H9 (cell line): ENCODE measurements at regions not wholly inside any gene's neighbourhood (a gene's known extent, or its start where the extent isn't known, plus 50 kb on each side); places are given as distances from the start of the nearest gene placed in this dataset.

Experiments
- DNase-seq: peaks from one replicate; pipeline ENCODE4 v3.0.0-alpha.2; 2017
- H2AFZ ChIP-seq: one replicate; pipeline ENCODE4 v1.6.1; 2013; ENCODE audit warnings: mild to moderate bottlenecking, low read length, control low read depth, moderate library complexity
- H2AK5ac ChIP-seq: 2 replicates; pipeline ENCODE4 v1.6.1; 2013; ENCODE audit warnings: low read length, control low read depth, mixed read lengths; ENCODE audit not compliant: insufficient read length
- H2BK120ac ChIP-seq: one replicate; pipeline ENCODE4 v1.6.1; 2013; ENCODE audit warnings: low read depth, mild to moderate bottlenecking, low read length, control low read depth, inconsistent platforms; ENCODE audit not compliant: poor library complexity, severe bottlenecking
- H2BK12ac ChIP-seq: 2 replicates; pipeline ENCODE4 v1.6.1; 2013; ENCODE audit warnings: low read length, control low read depth, mixed read lengths, low read depth; ENCODE audit not compliant: insufficient read length
- H2BK15ac ChIP-seq: 2 replicates; pipeline ENCODE4 v1.6.1; 2013; ENCODE audit warnings: low read depth, low read length, control low read depth
- H2BK20ac ChIP-seq: one replicate; pipeline ENCODE4 v1.6.1; 2013; ENCODE audit warnings: low read depth, mild to moderate bottlenecking, low read length, control low read depth, inconsistent platforms; ENCODE audit not compliant: poor library complexity, severe bottlenecking
- H2BK5ac ChIP-seq: 2 replicates; pipeline ENCODE4 v1.6.1; 2013; ENCODE audit warnings: low read length, control low read depth, mixed read lengths; ENCODE audit not compliant: insufficient read length
- H3K14ac ChIP-seq: 2 replicates; pipeline ENCODE4 v1.6.1; 2013; ENCODE audit warnings: low read length, control low read depth; ENCODE audit not compliant: insufficient read depth
- H3K18ac ChIP-seq: 2 replicates; pipeline ENCODE4 v1.6.1; 2013; ENCODE audit warnings: low read depth, mild to moderate bottlenecking, mixed read lengths, low read length, control low read depth; ENCODE audit not compliant: insufficient read length
- H3K23ac ChIP-seq: 2 replicates; pipeline ENCODE4 v1.6.1; 2013; ENCODE audit warnings: low read length, control low read depth, mixed read lengths, low read depth; ENCODE audit not compliant: insufficient read length
- H3K23me2 ChIP-seq: 2 replicates; pipeline ENCODE4 v1.6.1; 2013; ENCODE audit warnings: low read depth, mild to moderate bottlenecking, mixed read lengths, low read length, control low read depth; ENCODE audit not compliant: insufficient read length, poor library complexity, severe bottlenecking
- H3K27ac ChIP-seq: 2 replicates; pipeline ENCODE4 v1.5.1; 2013; ENCODE audit warnings: low read length, control low read depth, mixed read lengths, low read depth; ENCODE audit not compliant: insufficient read length
- H3K27me3 ChIP-seq: 2 replicates; pipeline ENCODE4 v1.6.1; 2013; ENCODE audit warnings: low read length, control low read depth, inconsistent platforms; ENCODE audit not compliant: insufficient read depth
- H3K4ac ChIP-seq: 2 replicates; pipeline ENCODE4 v1.6.1; 2013; ENCODE audit warnings: low read depth, mild to moderate bottlenecking, control low read depth, inconsistent platforms, low read length, moderate library complexity
- H3K4me1 ChIP-seq: 2 replicates; pipeline ENCODE4 v1.6.1; 2013; ENCODE audit warnings: low read length, control low read depth, inconsistent platforms; ENCODE audit not compliant: insufficient read depth
- H3K4me2 ChIP-seq: 2 replicates; pipeline ENCODE4 v1.6.1; 2013; ENCODE audit warnings: low read length, control low read depth, mixed read lengths; ENCODE audit not compliant: insufficient read length, insufficient read depth
- H3K56ac ChIP-seq: 2 replicates; pipeline ENCODE4 v1.6.1; 2013; ENCODE audit warnings: low read depth, mild to moderate bottlenecking, mixed read lengths, low read length, control low read depth; ENCODE audit not compliant: insufficient read length
- H3K79me1 ChIP-seq: 2 replicates; pipeline ENCODE4 v1.6.1; 2013; ENCODE audit warnings: low read depth, mild to moderate bottlenecking, moderate library complexity, low read length, control low read depth, inconsistent platforms; ENCODE audit not compliant: insufficient read depth, poor library complexity, severe bottlenecking
- H3K79me2 ChIP-seq: 2 replicates; pipeline ENCODE4 v1.6.1; 2013; ENCODE audit warnings: low read length, control low read depth, inconsistent platforms; ENCODE audit not compliant: insufficient read depth
- H3K9ac ChIP-seq: 2 replicates; pipeline ENCODE4 v1.6.1; 2013; ENCODE audit warnings: low read length, control low read depth, mixed read lengths; ENCODE audit not compliant: insufficient read length; ENCODE audit errors: extremely low read depth
- H3K9me3 ChIP-seq: one replicate; pipeline ENCODE4 v1.6.1; 2013; ENCODE audit warnings: low read depth, low read length, inconsistent platforms; ENCODE audit not compliant: control insufficient read depth
- H3T11ph ChIP-seq: one replicate; pipeline ENCODE4 v1.6.1; 2013; ENCODE audit warnings: mild to moderate bottlenecking, low read length, control low read depth, inconsistent platforms
- H4K20me1 ChIP-seq: one replicate; pipeline ENCODE4 v1.6.1; 2013; ENCODE audit not compliant: control insufficient read depth, insufficient read length, insufficient read depth
- H4K5ac ChIP-seq: 2 replicates; pipeline ENCODE4 v1.6.1; 2013; ENCODE audit warnings: low read depth, mild to moderate bottlenecking, mixed read lengths, low read length, control low read depth; ENCODE audit not compliant: insufficient read length
- H4K8ac ChIP-seq: replicated peaks from 2 replicates; pipeline ENCODE4 v1.6.1; 2013; ENCODE audit warnings: low read length, control low read depth, mixed read lengths, low read depth; ENCODE audit not compliant: insufficient read length
- H4K91ac ChIP-seq: 2 replicates; pipeline ENCODE4 v1.6.1; 2013; ENCODE audit warnings: low read depth, mild to moderate bottlenecking, moderate library complexity, mixed read lengths, low read length, control low read depth; ENCODE audit not compliant: insufficient read length
- H3K27ac Mint-ChIP-seq, 3 experiments: 2 replicates in 2 of 3; 3 replicates in 1 of 3; pipeline ENCODE4 v1.8.0; 2020 to 2021; ENCODE audit warnings: mixed read lengths in 3 of 3, mild to moderate bottlenecking in 1 of 3, moderate library complexity in 1 of 3
- H3K27me3 Mint-ChIP-seq: 2 replicates; pipeline ENCODE4 v1.8.0; 2021; ENCODE audit warnings: low read depth, mild to moderate bottlenecking, moderate library complexity, mixed read lengths
- H3K36me3 Mint-ChIP-seq, 3 experiments: 2 replicates in 2 of 3; 3 replicates in 1 of 3; pipeline ENCODE4 v1.8.0; 2020 to 2021; ENCODE audit warnings: low read depth in 3 of 3, mixed read lengths in 3 of 3; ENCODE audit not compliant: insufficient read depth in 1 of 3
- H3K4me1 Mint-ChIP-seq, 2 experiments: 2 replicates each; pipeline ENCODE4 v1.8.0; 2020; ENCODE audit warnings: mixed read lengths in 2 of 2
- H3K4me3 Mint-ChIP-seq, 2 experiments: 2 replicates in 1 of 2; 3 replicates in 1 of 2; pipeline ENCODE4 v1.8.0; 2020 to 2021; ENCODE audit warnings: mild to moderate bottlenecking in 2 of 2, mixed read lengths in 2 of 2, moderate library complexity in 1 of 2
- H3K9me3 Mint-ChIP-seq, 2 experiments: 2 replicates in 1 of 2; 3 replicates in 1 of 2; pipeline ENCODE4 v1.8.0; 2020; ENCODE audit warnings: mild to moderate bottlenecking in 2 of 2, mixed read lengths in 2 of 2, moderate library complexity in 1 of 2
- CTCF ChIP-seq: fragments of 200-600 bp; sonication (generic); conservative IDR thresholded peaks from 3 replicates; pipeline ENCODE4 v1.8.0; 2021; ENCODE audit warnings: antibody characterized with exemption, mild to moderate bottlenecking
- WGBS: extraction: QIAGEN DNeasy Blood & Tissue Kit; methylation state at CpG from one replicate; pipeline ENCODE4 v1.1.7; 2013; ENCODE audit warnings: missing lambda C conversion rate, low lambda C conversion rate, mixed read lengths; ENCODE audit not compliant: insufficient read length; ENCODE audit errors: extremely low coverage; 5-methylcytosine and 5-hydroxymethylcytosine counted together

- Histone ChIP-seq H3K79me2 (no peaks in the 10 kb centered on the region), H3K14ac (no peak overlapping the region), H4K5ac (no peak overlapping the region), H3K23ac (no peak overlapping the region), H2BK15ac (no peak overlapping the region; the same call in 1 of the 2 replicates), H4K8ac (no peak overlapping the region), H3K18ac (peak overlapping the region; percentile 73), H3K4me2 (no peak overlapping the region), H3K9me3 (no peaks in the 10 kb centered on the region), H2AFZ (peak overlapping the region; percentile 98), H4K91ac (no peak overlapping the region), H3K4me1 (no peaks in the 10 kb centered on the region), H3K56ac (no peak overlapping the region), H3T11ph (no peak overlapping the region), H2AK5ac (no peak overlapping the region), H2BK120ac (no peak overlapping the region), H3K9ac (no peak overlapping the region), H4K20me1 (no peaks in the 10 kb centered on the region), H2BK20ac (no peak overlapping the region), H2BK5ac (no peak overlapping the region), H2BK12ac (no peak overlapping the region), H3K4ac (no peak overlapping the region), H3K79me1 (no peaks in the 10 kb centered on the region), H3K27me3 (no peaks in the 10 kb centered on the region), H3K23me2 (no peaks in the 10 kb centered on the region), H3K27ac (no peak overlapping the region)
- Mint-ChIP-seq H3K4me1 (0 out of 4 replicates have a peak, but pooled peaks cover 0 to 3% of the 10 kb centered on the region in 2 experiments), H3K4me3 (peak overlapping the region in 1 of 2 experiments; percentile 26; a peak in 1 of 5 replicates), H3K27ac (peak overlapping the region in 2 of 3 experiments; percentile 75 to 82; a peak in 2 of 7 replicates), H3K36me3 (no peaks in the 10 kb centered on the region), H3K9me3 (no peaks in the 10 kb centered on the region), H3K27me3 (peaks cover 2% of the 10 kb centered on the region)
- TF ChIP-seq CTCF: peak; percentile 81
- WGBS: no CpG with 5 or more reads among the region's 5 CpGs
- peak; percentile 82 for DNase-seq
These were observed 60.2 kb upstream of the RALY start for GRCh38 chr20:33933469-33933909.
